GM03348 (cell line): ENCODE measurements at regions not wholly inside any gene's neighbourhood (a gene's known extent, or its start where the extent isn't known, plus 50 kb on each side); places are given as distances from the start of the nearest gene placed in this dataset.
"Not testable (repeated sequence)": the region's sequence is repeated elsewhere in the genome, so short reads cannot be mapped to it uniquely, and the experiment has no call there.

Source experiments
- DNase-seq: peaks from one replicate; pipeline ENCODE4 v3.0.0; 2012; ENCODE audit warnings: low spot score

- DNase-seq = no peak
Observed at GRCh38 chr5:159645179-159645846, 271.0 kb upstream of the ADRA1B start.

GRCh38 chr5:159650803-159651202, 265.5 kb upstream of the ADRA1B start:
- no peak for DNase-seq

GRCh38 chr5:159655757-159656409, 260.4 kb upstream of the ADRA1B start:
- DNase-seq = no peak

- DNase-seq = no peak
Observed at GRCh38 chr5:159657298-159657697, 259.0 kb upstream of the ADRA1B start.

- peak; percentile 31 for DNase-seq
Observed at GRCh38 chr5:159657771-159658170, 258.5 kb upstream of the ADRA1B start.

- DNase-seq = no peak
Observed at GRCh38 chr5:159658266-159658925, 257.9 kb upstream of the ADRA1B start.

GRCh38 chr5:159660401-159660800, 255.9 kb upstream of the ADRA1B start:
- peak; percentile 21 for DNase-seq

- peak; percentile 17 for DNase-seq
Observed at GRCh38 chr5:159663986-159664385, 252.3 kb upstream of the ADRA1B start.

- DNase-seq = no peak
Observed at GRCh38 chr5:159667286-159667685, 249.0 kb upstream of the ADRA1B start.

GRCh38 chr5:159668556-159668955, 247.7 kb upstream of the ADRA1B start:
- DNase-seq = no peak

GRCh38 chr5:159669559-159669958, 246.7 kb upstream of the ADRA1B start:
- DNase-seq = no peak

GRCh38 chr5:159671886-159672285, 244.4 kb upstream of the ADRA1B start:
- DNase-seq = no peak

- DNase-seq = no peak
Observed at GRCh38 chr5:159673538-159673937, 242.7 kb upstream of the ADRA1B start.

GRCh38 chr5:159678657-159679392, 237.5 kb upstream of the ADRA1B start:
- DNase-seq = no peak

GRCh38 chr5:159680095-159680494, 236.2 kb upstream of the ADRA1B start:
- DNase-seq = no peak

GRCh38 chr5:159681661-159682060, 234.6 kb upstream of the ADRA1B start:
- DNase-seq = no peak

- DNase-seq = no peak
Observed at GRCh38 chr5:159682623-159683022, 233.7 kb upstream of the ADRA1B start.

GRCh38 chr5:159687892-159688291, 228.4 kb upstream of the ADRA1B start:
- DNase-seq = not testable (repeated sequence)

GRCh38 chr5:159695741-159696294, 220.5 kb upstream of the ADRA1B start:
- DNase-seq = no peak

GRCh38 chr5:159697530-159697929, 218.8 kb upstream of the ADRA1B start:
- no peak for DNase-seq

- DNase-seq = no peak
Observed at GRCh38 chr5:159698322-159698721, 218.0 kb upstream of the ADRA1B start.

- DNase-seq = no peak
Observed at GRCh38 chr5:159700016-159700415, 216.3 kb upstream of the ADRA1B start.
